NCI-H345 treated with DMSO at 0.1 percent for 48 hours (cell line): ENCODE measurements at regions not wholly inside any gene's neighbourhood (a gene's known extent, or its start where the extent isn't known, plus 50 kb on each side); places are given as distances from the start of the nearest gene placed in this dataset.

Source experiments
- DNase-seq: peaks from one replicate; lab custom pipeline; 2025; ENCODE audit not compliant: unreplicated experiment; lab: John Stamatoyannopoulos, UW

DNA sequence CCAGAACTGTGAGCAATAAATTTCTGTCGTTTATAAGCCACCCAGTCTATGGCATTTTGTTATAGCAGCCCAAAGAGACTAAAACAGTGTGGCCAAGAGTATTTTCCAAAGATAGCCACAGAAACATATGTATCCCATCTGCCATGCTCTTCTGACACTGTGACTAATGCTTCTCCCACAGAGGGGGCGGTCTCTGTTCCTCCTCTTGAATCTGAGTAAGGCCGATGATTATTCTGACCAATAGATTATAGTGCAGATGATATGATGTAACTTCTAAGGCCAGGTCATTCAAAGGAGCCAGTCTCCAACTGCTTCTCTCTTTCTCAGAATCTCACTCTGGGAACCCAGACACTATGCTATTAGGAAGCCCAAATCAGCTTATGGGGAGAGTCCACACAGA lies 570.7 kb downstream of the BCOR start:
- no peak for DNase-seq

DNA sequence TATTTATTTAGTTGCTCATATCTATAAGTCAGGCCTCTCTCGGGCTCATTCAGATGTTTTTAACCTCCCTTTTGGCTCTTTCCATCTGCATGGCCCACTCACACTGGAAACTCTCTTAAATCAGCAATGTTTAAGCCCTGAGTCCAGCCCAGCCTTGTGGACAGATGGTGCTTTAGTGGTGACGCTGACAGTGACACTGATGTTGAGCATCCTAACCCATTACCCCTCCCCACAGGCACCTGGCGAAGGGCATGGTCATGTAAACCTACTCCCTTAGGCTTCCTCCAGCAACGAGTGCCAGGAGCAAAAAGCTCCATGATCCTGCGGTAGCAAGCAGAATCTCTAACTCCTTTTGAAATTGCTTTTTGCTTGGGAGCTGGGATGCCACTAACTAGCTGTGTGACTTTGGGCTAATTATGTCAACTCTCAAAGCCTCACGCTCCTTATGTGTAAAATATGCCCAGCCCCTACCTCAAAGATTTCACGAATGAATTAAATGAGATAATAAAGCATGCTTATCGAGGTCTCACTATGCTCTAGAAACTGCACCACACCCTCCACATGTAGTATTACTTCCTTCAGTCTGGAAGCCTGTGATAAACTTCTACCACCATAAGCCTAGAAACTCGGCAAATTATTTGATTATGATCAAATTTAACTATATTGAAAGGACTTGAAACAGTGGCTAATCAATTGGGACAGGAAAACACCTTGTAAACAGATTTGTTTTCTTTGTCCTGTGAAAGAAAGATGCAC lies 569.4 kb downstream of the BCOR start:
- DNase-seq, result no peak

DNA sequence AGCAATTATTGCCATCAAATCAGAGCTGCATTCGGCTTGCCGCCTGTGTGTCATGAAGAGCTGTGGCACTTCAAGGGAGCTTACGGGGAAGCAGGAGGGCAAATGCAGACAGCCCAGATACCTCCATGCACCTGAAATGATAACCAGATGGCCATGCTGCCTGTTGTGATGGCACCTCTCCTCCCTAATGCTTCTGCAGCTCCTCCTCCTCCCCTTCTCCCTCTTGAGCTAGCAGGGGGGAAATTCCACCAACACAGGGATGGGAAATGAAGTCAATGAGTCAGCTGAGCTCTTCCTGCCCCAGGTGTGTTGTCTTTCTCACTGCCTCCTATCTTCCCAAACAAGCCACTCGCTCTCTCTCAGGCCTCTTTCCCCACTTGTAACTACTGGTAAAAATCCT lies 565.0 kb downstream of the BCOR start:
- DNase-seq, result no peak

GRCh38 chrX:39534949-39535348 lies 562.8 kb downstream of the BCOR start:
- no peak for DNase-seq

DNA sequence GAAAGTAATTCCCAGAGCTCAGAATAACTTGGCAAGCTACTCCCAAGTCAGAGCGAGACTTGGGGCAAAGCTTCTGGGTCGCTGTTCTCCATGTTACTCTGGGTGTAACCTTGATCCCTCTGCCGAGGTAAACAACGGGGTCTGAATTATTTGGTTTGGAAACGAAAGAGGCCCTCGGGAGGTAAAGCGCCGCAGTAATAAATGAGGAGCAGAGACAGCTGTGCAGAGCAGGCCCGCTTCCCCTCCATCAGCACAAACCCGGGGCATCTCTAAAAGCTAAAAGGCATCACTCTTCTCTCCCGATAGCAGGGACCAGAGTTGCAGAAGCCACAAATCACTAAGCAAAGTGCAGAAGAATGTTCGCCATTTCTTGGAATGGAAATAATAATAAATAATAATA lies 561.5 kb downstream of the BCOR start:
- DNase-seq, result no peak

DNA sequence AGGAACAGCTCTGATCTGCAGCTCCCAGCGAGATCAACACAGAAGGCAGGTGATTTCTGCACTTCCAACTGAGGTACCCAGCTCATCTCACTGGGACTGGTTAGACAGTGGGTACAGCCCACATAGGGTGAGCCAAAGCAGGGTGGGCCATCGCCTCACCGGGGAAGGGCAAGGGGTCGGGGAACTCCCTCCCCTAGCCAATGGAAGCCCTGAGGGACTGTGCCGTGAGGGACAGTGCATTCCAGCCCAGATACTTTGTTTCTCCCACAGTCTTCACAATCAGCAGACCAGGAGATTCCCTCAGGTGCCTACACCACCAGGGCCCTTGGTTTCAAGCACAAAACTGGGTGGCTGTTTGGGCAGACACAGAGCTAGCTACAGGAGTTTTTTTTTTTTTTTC lies 555.9 kb downstream of the BCOR start:
- DNase-seq, result no peak

DNA sequence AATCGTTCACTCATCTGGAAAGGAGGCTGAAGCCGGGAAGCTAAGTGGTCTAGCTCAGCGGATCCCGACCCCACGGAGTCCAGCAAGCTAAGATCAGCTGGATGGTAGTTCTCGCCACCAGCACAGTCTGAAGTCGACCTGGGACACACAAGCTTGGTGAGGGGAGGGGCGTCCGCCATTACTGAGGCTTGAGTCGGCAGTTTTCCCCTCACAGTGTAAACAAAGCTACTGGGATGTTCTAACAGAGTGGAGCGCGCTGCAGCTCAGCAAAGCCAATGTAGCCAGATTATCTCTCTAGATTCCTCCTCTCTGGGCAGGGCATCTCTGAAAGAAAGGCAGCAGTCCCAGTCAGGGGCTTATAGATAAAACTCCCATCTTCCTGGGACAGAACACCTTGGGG lies 555.4 kb downstream of the BCOR start:
- no peak for DNase-seq

DNA sequence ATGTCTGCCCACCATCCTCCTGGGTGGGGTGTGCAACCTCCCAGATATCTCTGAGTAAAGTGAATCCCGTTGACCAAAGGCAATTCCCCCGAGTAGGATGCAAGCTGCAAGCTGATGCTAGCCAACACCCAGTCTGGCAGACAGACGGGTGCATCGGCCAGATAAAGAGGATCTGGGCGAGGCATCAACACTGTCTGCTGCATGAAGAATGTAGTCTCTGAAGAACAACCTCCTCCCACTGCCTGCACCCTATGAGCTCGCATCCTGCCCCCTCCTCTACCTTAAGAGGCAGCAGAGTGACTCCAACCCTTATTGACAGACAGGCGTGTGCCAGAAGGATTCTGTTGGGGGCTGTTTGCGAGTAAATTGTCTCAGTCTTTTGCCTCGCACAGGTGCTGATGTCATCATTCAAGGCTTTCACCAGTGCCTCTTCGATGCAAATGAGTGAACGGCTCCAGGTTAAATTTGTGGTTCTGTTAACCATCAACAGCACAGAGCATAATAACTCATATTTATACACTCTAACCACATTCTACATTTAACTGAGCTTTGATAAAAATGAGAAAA lies 546.9 kb downstream of the BCOR start:
- DNase-seq, result no peak

DNA sequence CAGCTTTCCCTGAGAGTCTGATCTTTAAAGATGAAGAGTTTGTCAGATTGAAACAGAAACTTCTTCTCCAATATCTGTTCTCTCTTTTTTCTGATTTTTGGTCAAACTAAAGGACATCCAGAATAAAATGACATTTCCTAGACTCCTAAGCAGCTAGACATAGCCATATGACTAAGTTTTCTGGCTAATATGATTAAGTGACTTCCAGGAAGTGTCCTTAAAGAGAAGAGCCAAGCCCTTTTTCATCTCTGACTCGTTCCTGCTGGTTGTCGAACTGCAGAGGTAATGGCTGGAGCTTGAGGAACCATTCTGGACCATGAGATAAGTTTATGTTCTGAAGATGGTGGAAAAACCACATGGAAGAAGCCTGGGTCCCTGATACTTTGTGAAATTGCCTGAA lies 546.0 kb downstream of the BCOR start:
- DNase-seq, result no peak

- DNase-seq, result no peak
These were observed 542.3 kb downstream of the BCOR start for GRCh38 chrX:39555431-39555830.

GRCh38 chrX:39556056-39556455 lies 541.7 kb downstream of the BCOR start:
- no peak for DNase-seq

DNA sequence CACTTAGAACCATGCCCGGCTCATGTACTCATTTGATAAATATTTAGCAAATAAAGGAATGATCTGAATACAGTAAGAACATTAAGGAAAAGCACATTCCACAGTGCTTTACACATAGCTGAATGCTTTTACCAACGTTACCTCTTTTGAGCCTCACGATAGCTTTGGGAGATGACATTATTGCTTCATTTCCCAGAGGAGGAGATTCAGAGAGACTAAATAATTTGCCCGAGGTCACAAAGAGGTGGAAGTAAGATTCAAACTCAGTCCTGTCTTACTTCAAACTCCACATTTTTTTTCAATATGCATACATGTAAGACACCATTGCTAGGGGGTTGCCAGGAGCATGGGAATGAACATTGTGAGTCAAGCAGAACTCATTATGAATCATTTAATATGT lies 538.5 kb downstream of the BCOR start:
- DNase-seq, result no peak

DNA sequence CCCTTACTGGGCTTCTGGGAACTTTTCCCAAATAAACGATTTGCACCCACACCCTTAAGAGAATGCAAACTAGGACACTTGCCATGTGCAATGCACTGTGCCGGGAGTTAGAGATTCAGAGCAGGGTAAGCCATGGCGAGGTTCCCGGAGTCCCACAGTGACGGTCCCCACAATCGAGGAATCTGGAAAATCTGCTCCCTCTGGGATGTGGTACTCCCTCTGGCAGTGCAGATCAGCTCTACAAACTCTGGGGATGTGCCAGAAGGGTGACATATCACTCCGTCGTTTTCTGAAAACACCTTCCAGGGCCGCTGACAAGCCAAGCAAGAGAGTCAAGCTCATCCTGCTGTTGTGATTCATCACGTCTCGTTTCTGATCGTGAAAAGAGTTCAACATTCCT lies 537.5 kb downstream of the BCOR start:
- DNase-seq, result no peak

DNA sequence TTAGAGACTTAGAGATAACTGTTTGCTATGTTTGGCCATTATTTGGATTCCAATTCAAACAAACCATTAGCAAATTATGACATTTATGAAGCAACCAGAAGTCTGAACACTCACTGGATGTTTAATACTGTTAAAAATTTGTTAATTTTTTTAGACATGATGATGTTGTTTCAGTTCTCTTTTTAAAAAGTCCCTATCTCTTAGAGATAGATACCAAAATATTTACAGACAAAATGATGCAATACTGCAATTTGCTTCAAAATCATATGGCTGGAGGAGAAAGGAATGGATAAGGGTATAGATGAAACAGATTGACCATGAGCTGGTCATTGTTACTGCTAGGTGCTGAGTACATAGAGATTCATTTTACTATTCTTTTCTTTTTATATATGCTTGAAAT lies 534.6 kb downstream of the BCOR start:
- DNase-seq, result no peak

DNA sequence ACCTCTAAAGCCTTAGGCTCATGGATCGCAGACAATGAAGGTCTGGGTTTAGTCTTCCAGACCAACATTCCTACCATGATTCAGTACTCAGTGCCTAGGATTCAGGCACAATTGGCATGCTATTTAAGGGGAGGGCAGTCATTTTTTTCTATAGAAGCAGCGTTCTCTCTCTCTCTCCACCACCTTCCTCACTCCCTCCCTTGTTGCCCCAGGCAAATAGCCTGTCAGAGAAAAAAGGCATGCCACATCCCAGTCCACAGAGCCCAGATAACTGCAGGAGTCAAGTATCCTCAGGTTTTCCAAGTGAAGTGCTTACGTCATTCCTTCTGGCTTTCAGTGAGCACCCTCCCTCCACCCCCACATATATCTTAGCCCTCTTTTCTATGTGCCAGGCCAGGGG lies 533.0 kb downstream of the BCOR start:
- no peak for DNase-seq

GRCh38 chrX:39574178-39574577 lies 523.6 kb downstream of the BCOR start:
- DNase-seq, result no peak

- peak; percentile 64 for DNase-seq
These were observed 521.5 kb downstream of the BCOR start for GRCh38 chrX:39576041-39576872.

- no peak for DNase-seq
These were observed 520.4 kb downstream of the BCOR start for GRCh38 chrX:39577206-39577984.

DNA sequence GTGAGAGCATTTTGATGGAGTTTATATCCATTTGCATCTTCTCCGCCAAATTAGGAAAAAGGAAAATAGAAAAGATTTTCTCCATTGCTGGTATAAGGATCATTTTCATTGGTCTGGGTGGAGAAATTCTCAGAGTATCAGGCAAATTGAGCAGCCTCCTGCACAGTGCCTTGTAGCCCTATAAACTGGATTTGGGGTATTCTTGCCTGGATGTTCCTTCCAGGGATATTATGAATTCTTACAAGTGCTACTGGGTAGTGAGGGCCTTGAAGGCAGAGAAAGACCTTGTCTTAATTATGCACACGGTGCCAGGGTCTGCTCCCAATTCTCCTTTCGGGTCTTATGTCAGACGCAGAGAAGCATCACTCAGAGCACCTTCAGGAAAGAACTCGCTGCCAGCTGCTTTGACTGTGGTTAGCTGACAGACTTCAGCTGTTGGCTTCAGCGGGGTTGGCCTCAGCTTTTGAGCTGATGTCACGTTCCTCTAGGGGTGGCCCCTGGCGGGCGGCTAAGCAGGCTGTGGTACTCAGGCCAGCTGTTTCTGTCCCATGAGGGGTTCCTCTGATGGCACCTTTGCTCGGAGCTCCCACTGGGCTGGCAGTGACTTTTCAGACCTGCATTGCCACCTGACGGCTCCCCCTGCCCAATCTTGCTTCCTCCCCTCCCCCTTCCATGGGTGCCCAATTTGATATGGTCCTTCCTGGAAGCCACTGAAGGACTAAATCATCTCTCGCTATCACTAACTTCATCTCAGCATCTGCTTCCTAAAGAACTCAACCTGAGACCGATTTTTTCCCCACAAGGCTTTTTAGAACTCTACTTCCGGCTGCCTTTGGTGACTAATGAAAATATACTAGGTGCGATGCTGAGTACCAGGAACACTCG lies 519.5 kb downstream of the BCOR start:
- no peak for DNase-seq

DNA sequence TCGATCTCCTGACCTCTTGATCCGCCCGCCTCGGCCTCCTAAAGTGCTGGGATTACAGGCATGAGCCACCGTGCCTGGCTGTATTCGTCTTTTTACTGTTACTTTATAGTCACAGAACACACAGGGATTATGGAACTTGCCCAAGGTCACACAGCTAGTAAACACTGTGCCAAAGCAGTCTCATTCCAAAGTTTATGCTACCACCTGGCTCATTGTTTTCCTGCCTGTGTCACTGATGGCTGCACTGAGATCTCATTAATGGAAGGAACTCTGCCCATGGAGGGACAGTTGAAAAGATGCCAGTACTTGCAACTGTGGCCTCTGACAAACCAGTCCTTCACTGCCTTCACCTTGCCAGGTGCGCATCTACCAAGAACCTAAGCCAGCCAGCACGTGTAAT lies 517.7 kb downstream of the BCOR start:
- DNase-seq, result no peak
